ENCODE measurements at regions not wholly inside any gene's neighbourhood (a gene's known extent, or its start where the extent isn't known, plus 50 kb on each side); places are given as distances from the start of the nearest gene placed in this dataset.

DNA sequence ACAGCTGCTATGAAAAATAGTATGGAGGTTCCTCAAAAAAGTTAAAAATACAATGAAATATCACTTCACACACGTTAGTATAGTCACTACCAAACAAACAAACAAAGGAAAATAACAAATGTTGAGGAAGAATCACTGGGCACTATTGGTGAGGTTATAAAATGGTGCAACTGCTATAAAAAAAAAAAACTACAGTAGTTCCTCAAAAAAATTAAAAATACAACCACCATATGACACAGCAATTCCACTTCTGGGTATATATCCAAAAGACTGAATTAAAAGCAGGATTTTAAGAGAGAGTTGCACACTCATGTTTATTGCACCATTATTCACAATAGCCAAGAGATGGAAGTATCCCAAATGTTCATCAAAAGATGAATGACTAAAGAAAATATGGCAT is 80.9 kb upstream of the POU3F3 start:
- no peak overlapping the region for H3K27ac ChIP-seq
- H3K36me3 ChIP-seq: no peaks in the 10 kb centered on the region
- H3K4me3 ChIP-seq: no peak overlapping the region
- ATAC-seq: no peak
- TF ChIP-seq, protein P1, sequence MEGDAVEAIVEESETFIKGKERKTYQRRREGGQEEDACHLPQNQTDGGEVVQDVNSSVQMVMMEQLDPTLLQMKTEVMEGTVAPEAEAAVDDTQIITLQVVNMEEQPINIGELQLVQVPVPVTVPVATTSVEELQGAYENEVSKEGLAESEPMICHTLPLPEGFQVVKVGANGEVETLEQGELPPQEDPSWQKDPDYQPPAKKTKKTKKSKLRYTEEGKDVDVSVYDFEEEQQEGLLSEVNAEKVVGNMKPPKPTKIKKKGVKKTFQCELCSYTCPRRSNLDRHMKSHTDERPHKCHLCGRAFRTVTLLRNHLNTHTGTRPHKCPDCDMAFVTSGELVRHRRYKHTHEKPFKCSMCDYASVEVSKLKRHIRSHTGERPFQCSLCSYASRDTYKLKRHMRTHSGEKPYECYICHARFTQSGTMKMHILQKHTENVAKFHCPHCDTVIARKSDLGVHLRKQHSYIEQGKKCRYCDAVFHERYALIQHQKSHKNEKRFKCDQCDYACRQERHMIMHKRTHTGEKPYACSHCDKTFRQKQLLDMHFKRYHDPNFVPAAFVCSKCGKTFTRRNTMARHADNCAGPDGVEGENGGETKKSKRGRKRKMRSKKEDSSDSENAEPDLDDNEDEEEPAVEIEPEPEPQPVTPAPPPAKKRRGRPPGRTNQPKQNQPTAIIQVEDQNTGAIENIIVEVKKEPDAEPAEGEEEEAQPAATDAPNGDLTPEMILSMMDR (IDR thresholded peaks at IDR 0.05): no peak
- peaks cover 0 to 11% of the 10 kb centered on the region in 2 donors for H3K9me3 ChIP-seq
- no peaks in the 10 kb centered on the region for H3K27me3 ChIP-seq
- no peaks in the 10 kb centered on the region for H3K4me1 ChIP-seq
- intact Hi-C loops (cut with DNase I): no loop called here
- DNase-seq: no peak

DNA sequence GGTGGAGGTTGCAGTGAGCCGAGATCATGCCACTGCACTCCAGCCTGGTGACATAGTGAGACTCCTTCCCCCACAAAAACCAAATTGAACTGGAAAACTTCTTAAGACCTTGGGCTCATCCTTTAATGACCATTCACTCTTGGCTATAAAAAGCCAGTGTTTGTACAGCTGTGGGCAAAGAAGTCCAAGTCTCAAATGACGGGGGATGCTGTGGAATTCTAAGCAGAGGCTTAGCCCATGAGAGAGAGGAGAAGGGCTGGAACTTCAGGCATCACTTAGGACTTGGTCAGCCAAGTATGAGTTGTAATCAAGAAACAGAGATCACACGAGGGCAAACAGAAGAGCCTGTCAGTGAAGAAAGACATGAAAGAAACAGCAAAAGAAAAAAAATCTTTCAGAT is 79.3 kb upstream of the POU3F3 start:
- H3K4me3 ChIP-seq: no peak overlapping the region
- no peaks in the 10 kb centered on the region for H3K27me3 ChIP-seq
- no peak overlapping the region for H3K27ac ChIP-seq
- ATAC-seq (no peak), DNase-seq (no peak)
- TF ChIP-seq, protein P1 (IDR thresholded peaks at IDR 0.05): no peak
- no peaks in the 10 kb centered on the region for H3K4me1 ChIP-seq
- intact Hi-C loops (cut with DNase I): no loop called here
- H3K36me3 ChIP-seq: no peaks in the 10 kb centered on the region
- H3K9me3 ChIP-seq: peaks cover 0 to 11% of the 10 kb centered on the region in 2 donors

DNA sequence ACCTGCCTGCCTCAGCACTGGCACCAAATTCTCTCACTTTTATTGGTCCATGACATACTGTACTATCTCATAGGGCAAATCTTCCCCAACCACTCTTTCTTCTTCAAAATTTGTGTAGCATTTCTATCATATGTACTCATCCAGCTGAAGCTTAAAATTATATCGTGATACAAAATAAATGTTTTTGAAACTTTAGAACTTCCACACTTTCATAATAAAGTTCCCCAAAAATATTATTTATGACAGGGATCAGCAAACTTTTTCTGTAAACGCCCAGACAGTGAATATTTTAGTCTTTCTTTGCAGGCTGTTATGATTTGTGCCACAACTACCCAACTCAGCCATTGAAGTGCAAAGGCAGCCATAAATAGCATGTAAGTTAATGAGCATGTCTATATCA is 76.2 kb upstream of the POU3F3 start:
- intact Hi-C loops (cut with DNase I): no loop called here
- TF ChIP-seq, protein P1 (IDR thresholded peaks at IDR 0.05): no peak

DNA sequence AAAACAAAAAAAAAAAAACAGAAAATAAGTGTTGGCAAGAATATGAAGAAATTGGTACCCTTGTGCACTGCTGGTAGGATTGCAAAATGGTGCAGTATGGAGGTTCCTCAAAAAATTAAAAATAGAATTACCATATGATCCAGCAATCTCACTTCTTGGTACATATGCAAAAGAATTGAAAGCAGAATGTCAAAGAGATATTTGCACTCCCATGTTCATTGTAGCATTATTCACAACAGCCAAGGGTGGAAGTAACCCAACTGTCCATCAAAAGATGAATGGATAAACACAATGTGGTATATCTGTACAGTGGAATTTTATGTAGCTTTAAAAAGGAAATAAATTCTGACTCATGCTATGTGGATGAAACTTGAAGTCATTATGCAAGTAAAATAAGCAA is 72.8 kb upstream of the POU3F3 start:
- intact Hi-C loops (cut with DNase I): no loop called here
- H3K27me3 ChIP-seq: no peaks in the 10 kb centered on the region
- H3K36me3 ChIP-seq: no peaks in the 10 kb centered on the region
- ATAC-seq: no peak
- no peak overlapping the region for H3K4me3 ChIP-seq
- no peak overlapping the region for H3K27ac ChIP-seq
- TF ChIP-seq, protein P1 (IDR thresholded peaks at IDR 0.05): no peak
- H3K4me1 ChIP-seq: no peaks in the 10 kb centered on the region
- H3K9me3 ChIP-seq: no peaks in the 10 kb centered on the region
- no peak for DNase-seq

More for the DNA sequence above, 76.2 kb upstream of the POU3F3 start:
- H3K27ac ChIP-seq: no peak overlapping the region
- H3K27me3 ChIP-seq: no peaks in the 10 kb centered on the region
- no peak for ATAC-seq
- H3K4me1 ChIP-seq: no peaks in the 10 kb centered on the region
- H3K4me3 ChIP-seq: no peak overlapping the region
- H3K36me3 ChIP-seq: no peaks in the 10 kb centered on the region
- H3K9me3 ChIP-seq: no peaks in the 10 kb centered on the region
- no peak for DNase-seq

DNA sequence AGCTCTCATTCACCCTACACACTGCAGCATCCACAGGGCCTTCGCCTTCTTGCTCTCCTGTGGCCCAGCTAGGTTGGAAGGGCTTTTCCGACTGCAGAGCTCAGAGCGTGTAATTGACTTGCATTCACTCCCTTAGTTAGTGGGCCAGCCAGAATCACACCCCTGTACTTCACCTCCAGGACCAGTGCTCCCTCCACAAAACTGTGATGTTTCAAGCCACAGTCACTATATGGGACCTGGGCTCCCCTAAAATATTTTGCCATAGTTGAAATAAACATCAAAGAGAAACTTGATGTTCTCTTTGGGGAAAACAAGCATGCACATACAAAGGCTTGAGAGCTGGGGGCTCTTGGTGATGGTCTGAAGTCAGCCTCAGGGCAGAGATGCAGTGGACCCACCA is 69.7 kb upstream of the POU3F3 start:
- ATAC-seq (no peak), DNase-seq (no peak)
- intact Hi-C loops (cut with DNase I): no loop called here
- TF ChIP-seq, protein P1 (IDR thresholded peaks at IDR 0.05): no peak
- H3K36me3 ChIP-seq: no peaks in the 10 kb centered on the region
- H3K4me3 ChIP-seq: no peak overlapping the region
- H3K27me3 ChIP-seq: peaks cover 0 to 5% of the 10 kb centered on the region in 2 donors
- H3K9me3 ChIP-seq: no peaks in the 10 kb centered on the region
- H3K27ac ChIP-seq: no peak overlapping the region
- H3K4me1 ChIP-seq: no peaks in the 10 kb centered on the region

Data from left lung (tissue), 4 donors.